ENCODE measurements at regions not wholly inside any gene's neighbourhood (a gene's known extent, or its start where the extent isn't known, plus 50 kb on each side); places are given as distances from the start of the nearest gene placed in this dataset.

DNA sequence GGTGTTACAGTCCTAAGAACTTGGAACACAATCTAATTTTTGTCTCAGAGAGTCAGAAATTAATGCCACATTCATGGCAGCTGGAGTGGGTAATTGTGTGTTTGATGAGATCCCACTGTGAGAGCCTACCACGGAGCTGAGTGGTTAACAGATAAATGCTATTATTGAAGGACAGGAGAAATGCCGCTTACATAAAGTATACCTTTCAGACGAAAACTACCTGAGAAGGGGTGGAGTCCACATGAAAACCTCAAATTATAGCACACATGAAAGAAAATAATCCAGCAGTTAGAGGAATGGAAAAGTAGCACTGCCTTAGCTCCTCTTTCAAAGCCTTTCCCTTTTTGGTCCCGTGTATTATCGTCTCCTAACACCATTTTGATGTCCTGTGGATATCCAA lies 133.0 kb downstream of the BACH1 start:
- TF ChIP-seq POLR2A (IDR thresholded peaks at IDR 0.05) = no peak
- TF ChIP-seq, protein P1, sequence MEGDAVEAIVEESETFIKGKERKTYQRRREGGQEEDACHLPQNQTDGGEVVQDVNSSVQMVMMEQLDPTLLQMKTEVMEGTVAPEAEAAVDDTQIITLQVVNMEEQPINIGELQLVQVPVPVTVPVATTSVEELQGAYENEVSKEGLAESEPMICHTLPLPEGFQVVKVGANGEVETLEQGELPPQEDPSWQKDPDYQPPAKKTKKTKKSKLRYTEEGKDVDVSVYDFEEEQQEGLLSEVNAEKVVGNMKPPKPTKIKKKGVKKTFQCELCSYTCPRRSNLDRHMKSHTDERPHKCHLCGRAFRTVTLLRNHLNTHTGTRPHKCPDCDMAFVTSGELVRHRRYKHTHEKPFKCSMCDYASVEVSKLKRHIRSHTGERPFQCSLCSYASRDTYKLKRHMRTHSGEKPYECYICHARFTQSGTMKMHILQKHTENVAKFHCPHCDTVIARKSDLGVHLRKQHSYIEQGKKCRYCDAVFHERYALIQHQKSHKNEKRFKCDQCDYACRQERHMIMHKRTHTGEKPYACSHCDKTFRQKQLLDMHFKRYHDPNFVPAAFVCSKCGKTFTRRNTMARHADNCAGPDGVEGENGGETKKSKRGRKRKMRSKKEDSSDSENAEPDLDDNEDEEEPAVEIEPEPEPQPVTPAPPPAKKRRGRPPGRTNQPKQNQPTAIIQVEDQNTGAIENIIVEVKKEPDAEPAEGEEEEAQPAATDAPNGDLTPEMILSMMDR (IDR thresholded peaks at IDR 0.05) = no peak

Measured in thyroid gland (tissue), 4 donors.